ENCODE measurements at regions not wholly inside any gene's neighbourhood (a gene's known extent, or its start where the extent isn't known, plus 50 kb on each side); places are given as distances from the start of the nearest gene placed in this dataset.

GRCh38 chr16:85384833-85385462 is 228.2 kb upstream of the GSE1 start:
- TF ChIP-seq MAX (IDR thresholded peaks at IDR 0.05; ENCODE audit: low read depth) (no peak), POLR2AphosphoS5 (IDR thresholded peaks at IDR 0.05; ENCODE audit: low read depth, low read length) (no peak), CTCF (IDR thresholded peaks at IDR 0.05) (no peak), ELF1 (IDR thresholded peaks at IDR 0.05) (no peak), ZBTB33 (IDR thresholded peaks at IDR 0.05; ENCODE audit: borderline replicate concordance, low read depth) (no peak), USF2 (IDR thresholded peaks at IDR 0.05; ENCODE audit: borderline replicate concordance, low read depth, low read length) (no peak), FOSL2 (IDR thresholded peaks at IDR 0.05; ENCODE audit: borderline replicate concordance, low read depth) (no peak), USF1 (IDR thresholded peaks at IDR 0.05; ENCODE audit: borderline replicate concordance, low read depth) (no peak), EZH2phosphoT487 (IDR thresholded peaks at IDR 0.05; ENCODE audit: borderline replicate concordance, low read depth) (no peak), SIN3A (IDR thresholded peaks at IDR 0.05; ENCODE audit: borderline replicate concordance, low read depth, low read length) (no peak), FOXJ3 (CRISPR knock-in tag; IDR thresholded peaks at IDR 0.05) (no peak)
